Psoas muscle (tissue), 7 donors: ENCODE measurements at regions not wholly inside any gene's neighbourhood (a gene's known extent, or its start where the extent isn't known, plus 50 kb on each side); places are given as distances from the start of the nearest gene placed in this dataset.

ENCODE experiments used
- ATAC-seq, 4 donors: fragments of 200-7000 bp; cut with Tn5 transposase; one replicate each; pipeline ENCODE4 v1.9.1; 2020; ENCODE audit warnings: moderate library complexity in 3 of 4, mild to moderate bottlenecking in 2 of 4
- DNase-seq, 2 donors: peaks; one replicate each; pipeline ENCODE4 v3.0.0-alpha.2; 2020
- H3K27ac ChIP-seq: fragments of 200-600 bp; one replicate; pipeline ENCODE4 v1.8.0; 2022
- H3K27me3 ChIP-seq, 3 donors: fragments of 200-600 bp in 1 of 3; one replicate each; pipeline versions ENCODE4 v1.6.1 to v1.8.0; 2013 to 2022; ENCODE audit warnings: low read length in 2 of 3, mild to moderate bottlenecking in 2 of 3, moderate library complexity in 1 of 3; ENCODE audit not compliant: insufficient read depth in 3 of 3
- H3K36me3 ChIP-seq, 2 donors: fragments of 200-600 bp in 1 of 2; one replicate each; pipeline versions ENCODE4 v1.6.1 to v1.8.0; 2013 to 2022; ENCODE audit warnings: low read depth in 1 of 2, mild to moderate bottlenecking in 1 of 2, moderate library complexity in 1 of 2; ENCODE audit not compliant: insufficient read depth in 1 of 2
- H3K4me1 ChIP-seq: fragments of 200-600 bp; one replicate; pipeline ENCODE4 v1.8.0; 2022
- H3K4me3 ChIP-seq: fragments of 200-600 bp; one replicate; pipeline ENCODE4 v1.8.0; 2022; ENCODE audit warnings: mild to moderate bottlenecking
- H3K9me3 ChIP-seq: fragments of 200-600 bp; one replicate; pipeline ENCODE4 v1.8.0; 2022
- WGBS, 3 donors: extraction: QIAGEN DNeasy Blood & Tissue Kit; methylation state at CpG; one replicate each; pipeline versions ENCODE4 v1.1.6 to v1.1.7; 2013; 5-methylcytosine and 5-hydroxymethylcytosine counted together
- intact Hi-C, 2 donors: fragments of 100-400 bp; cut with DNase I; formaldehyde crosslinking; loops; one replicate each; pipeline versions ENCODE4 v1.11.0 to v1.14.2; 2022
- TF ChIP-seq, protein P1 (sequence below): fragments of 200-600 bp; IDR thresholded peaks from one replicate; pipeline ENCODE4 v1.8.0; 2022; ENCODE audit warnings: antibody characterized with exemption
- donor health status: healthy with polysubstance abuse.
- donor health status: DM: no; HTN: no; CAD: no; lungs with moderate emphysema.
- donor health status: Bipolar disorder and iron deficiency.
- donor health status: healthy.
- donor health status: DM: yes; HTN: yes; CAD: no.
- donor health status: DM: no; HTN: no; CAD: no.
- donor health status: DM: yes; HTN: yes; CAD: no.

DNA sequence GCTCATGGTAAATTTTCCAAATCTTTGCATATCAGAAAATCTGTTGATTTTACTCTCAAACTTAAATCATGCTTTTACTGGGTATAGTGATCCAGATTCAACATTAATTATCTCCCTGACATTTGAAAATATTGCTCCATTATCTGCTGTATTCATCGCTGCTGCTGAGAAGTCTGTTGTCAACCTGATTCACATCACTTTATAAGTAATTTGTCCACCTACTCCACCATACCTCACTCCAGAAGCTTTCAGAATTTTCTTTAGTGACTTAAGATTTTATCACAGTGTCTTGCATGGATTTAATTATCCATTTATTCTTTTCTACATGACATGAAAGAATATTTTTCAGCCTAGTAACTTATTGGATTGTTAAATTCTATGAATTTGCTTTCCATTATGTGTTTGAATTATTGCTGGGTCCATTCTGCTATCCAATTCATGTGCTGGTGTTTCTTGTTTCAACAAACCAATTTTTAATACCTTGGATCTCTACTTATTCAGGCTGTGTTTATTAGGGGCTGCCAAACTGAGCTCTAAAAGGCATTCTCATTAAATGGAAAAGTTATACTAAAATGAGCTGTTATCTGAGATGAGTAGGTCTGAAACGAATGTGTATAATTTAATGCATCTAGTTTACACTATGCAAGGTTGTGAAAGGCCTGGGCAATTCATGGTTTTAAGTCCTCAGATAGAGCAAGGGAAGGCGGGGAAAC, 519.3 kb upstream of the CDH11 start:
- WGBS, 3 donors, result 85 to 90% (median 87%) methylated on average over 3 of the region's 3 CpGs

DNA sequence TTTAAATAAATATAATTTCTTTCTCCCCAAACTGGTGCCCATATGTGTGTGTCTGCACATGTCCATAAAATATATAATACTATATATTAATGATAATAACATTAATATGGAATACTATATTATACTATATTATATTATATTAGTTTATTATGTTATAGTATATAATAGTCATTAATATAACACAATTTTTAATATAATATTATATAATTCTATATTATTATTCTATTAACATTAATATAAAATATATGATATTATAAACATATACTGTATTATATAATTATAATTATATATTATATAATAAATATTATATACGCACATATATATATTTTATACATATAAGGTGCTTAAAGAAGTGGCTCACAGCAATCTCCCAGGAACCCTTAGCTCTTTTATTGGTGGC, 513.0 kb upstream of the CDH11 start:
- Histone ChIP-seq H3K9me3 (no peaks in the 10 kb centered on the region), H3K27me3 (peaks cover 0 to 4% (median 2%) of the 10 kb centered on the region in 3 donors), H3K27ac (no peak overlapping the region), H3K4me3 (no peak overlapping the region), H3K36me3 (no peaks in the 10 kb centered on the region), H3K4me1 (no peaks in the 10 kb centered on the region)
- TF ChIP-seq, protein P1, sequence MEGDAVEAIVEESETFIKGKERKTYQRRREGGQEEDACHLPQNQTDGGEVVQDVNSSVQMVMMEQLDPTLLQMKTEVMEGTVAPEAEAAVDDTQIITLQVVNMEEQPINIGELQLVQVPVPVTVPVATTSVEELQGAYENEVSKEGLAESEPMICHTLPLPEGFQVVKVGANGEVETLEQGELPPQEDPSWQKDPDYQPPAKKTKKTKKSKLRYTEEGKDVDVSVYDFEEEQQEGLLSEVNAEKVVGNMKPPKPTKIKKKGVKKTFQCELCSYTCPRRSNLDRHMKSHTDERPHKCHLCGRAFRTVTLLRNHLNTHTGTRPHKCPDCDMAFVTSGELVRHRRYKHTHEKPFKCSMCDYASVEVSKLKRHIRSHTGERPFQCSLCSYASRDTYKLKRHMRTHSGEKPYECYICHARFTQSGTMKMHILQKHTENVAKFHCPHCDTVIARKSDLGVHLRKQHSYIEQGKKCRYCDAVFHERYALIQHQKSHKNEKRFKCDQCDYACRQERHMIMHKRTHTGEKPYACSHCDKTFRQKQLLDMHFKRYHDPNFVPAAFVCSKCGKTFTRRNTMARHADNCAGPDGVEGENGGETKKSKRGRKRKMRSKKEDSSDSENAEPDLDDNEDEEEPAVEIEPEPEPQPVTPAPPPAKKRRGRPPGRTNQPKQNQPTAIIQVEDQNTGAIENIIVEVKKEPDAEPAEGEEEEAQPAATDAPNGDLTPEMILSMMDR, result no peak
- WGBS, 3 donors, result 97 to 100% (median 100%) methylated on average over 1 of the region's 1 CpG
- intact Hi-C loops, result no loop called here
- ATAC-seq (no peak), DNase-seq (no peak)

More for the DNA sequence above, 519.3 kb upstream of the CDH11 start:
- no peaks in the 10 kb centered on the region for H3K9me3 ChIP-seq
- ATAC-seq (no peak), DNase-seq (no peak)
- no peak overlapping the region for H3K27ac ChIP-seq
- H3K4me1 ChIP-seq, result no peaks in the 10 kb centered on the region
- no peak overlapping the region for H3K4me3 ChIP-seq
- TF ChIP-seq, protein P1, result no peak
- intact Hi-C loops, result no loop called here
- H3K36me3 ChIP-seq, result no peaks in the 10 kb centered on the region
- H3K27me3 ChIP-seq, result peaks cover 0 to 2% (median 0%) of the 10 kb centered on the region in 3 donors

DNA sequence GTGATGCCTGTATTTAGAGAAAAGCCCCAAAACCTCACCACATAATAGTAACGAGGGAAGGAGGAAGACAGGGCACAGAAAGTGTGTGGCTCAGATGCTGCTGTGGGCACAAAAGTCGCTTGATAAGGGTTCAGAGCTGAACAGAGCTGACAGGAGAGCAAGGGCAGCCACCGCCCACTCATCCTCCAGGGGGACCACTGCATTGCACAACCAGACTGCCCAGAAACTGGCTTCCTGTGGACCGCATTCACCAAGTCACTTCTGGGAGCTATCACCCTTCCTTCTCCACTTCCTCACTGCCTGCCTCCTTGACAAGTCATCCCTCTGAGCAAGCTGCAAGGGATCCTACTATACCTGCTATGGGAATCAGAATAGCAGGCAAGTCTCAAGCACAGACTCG, 512.4 kb upstream of the CDH11 start:
- H3K27me3 ChIP-seq, result peaks cover 0 to 4% (median 2%) of the 10 kb centered on the region in 3 donors
- no peak for DNase-seq
- no peak overlapping the region for H3K4me3 ChIP-seq
- intact Hi-C loops, result no loop called here
- no peak overlapping the region for H3K27ac ChIP-seq
- WGBS, 3 donors, result 68 to 74% (median 73%) methylated on average over 5 of the region's 5 CpGs
- TF ChIP-seq, protein P1, result no peak
- H3K4me1 ChIP-seq, result no peaks in the 10 kb centered on the region
- no peaks in the 10 kb centered on the region for H3K9me3 ChIP-seq
- no peaks in the 10 kb centered on the region for H3K36me3 ChIP-seq
- no peak for ATAC-seq

DNA sequence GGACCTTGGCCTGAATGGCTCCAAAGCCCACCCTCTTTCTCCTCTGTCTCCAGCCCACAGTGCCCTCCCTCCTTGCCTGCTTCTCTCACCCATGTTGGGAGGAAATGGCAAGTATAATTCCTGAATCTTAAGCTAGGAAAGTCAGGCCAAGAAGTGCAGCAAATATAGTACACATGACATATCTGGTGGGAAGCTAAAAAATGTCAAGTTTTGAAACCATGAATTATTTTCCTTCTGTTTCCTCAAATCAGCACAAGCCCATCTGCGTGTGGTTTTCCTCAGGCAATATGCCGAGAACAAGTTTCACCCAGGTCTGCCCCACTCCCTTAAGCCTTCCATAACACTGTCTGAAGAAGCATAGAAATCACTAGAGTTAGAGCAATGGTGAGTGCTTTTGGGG, 502.8 kb upstream of the CDH11 start:
- TF ChIP-seq, protein P1, result no peak
- H3K27ac ChIP-seq, result no peak overlapping the region
- H3K4me1 ChIP-seq, result no peaks in the 10 kb centered on the region
- H3K9me3 ChIP-seq, result no peaks in the 10 kb centered on the region
- ATAC-seq, result no peak
- 72 to 75% (median 74%) methylated on average over 2 of the region's 2 CpGs for WGBS, 3 donors
- H3K36me3 ChIP-seq, result no peaks in the 10 kb centered on the region
- no peak overlapping the region for H3K4me3 ChIP-seq
- DNase-seq, result no peak
- peaks cover 0 to 4% (median 0%) of the 10 kb centered on the region in 3 donors for H3K27me3 ChIP-seq
- intact Hi-C loops, result no loop called here

DNA sequence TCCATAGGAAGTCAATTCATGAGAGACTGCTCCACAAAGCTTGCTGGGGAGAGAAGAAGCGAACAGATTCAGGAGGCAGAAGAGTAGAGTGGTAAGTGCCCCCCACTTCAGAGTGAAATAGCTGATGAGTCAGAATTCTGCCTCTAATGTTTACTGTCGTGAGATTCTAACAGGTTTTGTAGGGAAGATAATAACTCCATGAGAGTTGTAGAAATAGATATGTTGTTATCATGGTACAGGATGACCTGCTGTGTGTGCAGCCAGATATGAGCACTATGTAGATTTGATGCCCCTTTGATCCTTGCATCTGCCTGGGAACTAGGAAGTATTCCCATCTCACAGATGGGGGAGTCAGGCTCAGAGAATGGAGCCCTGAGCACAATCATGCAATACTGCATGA, 502.4 kb upstream of the CDH11 start:
- Histone ChIP-seq H3K9me3 (no peaks in the 10 kb centered on the region), H3K36me3 (no peaks in the 10 kb centered on the region), H3K27ac (no peak overlapping the region), H3K4me1 (no peaks in the 10 kb centered on the region), H3K27me3 (peaks cover 0 to 4% (median 0%) of the 10 kb centered on the region in 3 donors), H3K4me3 (no peak overlapping the region)
- no peak for ATAC-seq
- DNase-seq, result no peak
- intact Hi-C loops, result no loop called here
- WGBS, 3 donors, result 84 to 93% (median 92%) methylated on average over 2 of the region's 2 CpGs
- TF ChIP-seq, protein P1, result no peak
